DND-41 (cell line): ENCODE measurements at regions not wholly inside any gene's neighbourhood (a gene's known extent, or its start where the extent isn't known, plus 50 kb on each side); places are given as distances from the start of the nearest gene placed in this dataset.

Source experiments
- CTCF ChIP-seq: IDR thresholded peaks from 2 replicates; pipeline ENCODE4 v1.5.1; 2012; ENCODE audit warnings: borderline replicate concordance, low read length, moderate library complexity, mild to moderate bottlenecking; ENCODE audit not compliant: poor library complexity, severe bottlenecking; ENCODE audit errors: extremely low read depth
- EZH2 ChIP-seq: IDR thresholded peaks from 3 replicates; pipeline ENCODE4 v1.6.1; 2012; ENCODE audit warnings: borderline replicate concordance, low read depth, mild to moderate bottlenecking, moderate library complexity, low read length, inconsistent platforms; ENCODE audit not compliant: severe bottlenecking

DNA sequence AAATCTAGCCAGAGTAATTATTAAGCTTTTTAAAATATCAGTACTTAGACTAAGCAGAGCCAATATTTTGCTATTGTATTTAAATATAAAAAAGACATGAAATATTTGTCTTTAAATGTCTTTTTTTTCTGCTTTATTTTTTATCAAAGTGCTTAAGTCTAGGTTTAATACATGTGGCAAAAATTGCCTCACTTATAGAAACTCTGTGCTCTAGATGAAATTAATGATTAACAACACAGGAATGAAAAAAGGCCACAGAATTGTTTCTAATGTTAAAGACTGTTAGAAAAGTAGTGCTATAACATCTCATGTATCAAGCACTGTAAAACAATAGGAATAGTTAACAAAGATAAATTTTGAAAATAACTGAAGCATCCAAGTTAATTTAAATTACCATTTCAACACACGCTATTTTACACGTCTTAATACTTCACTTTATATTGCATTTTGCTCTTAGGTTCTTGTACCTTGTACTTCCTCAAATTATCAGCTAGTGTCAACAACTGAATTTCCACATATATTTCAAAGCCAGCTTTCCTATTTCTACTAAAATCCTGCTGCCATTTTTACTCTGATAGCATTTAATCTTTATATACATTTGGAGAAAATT lies 1515.1 kb downstream of the HACE1 start:
- no peak for TF ChIP-seq CTCF
- TF ChIP-seq EZH2 = no peak
